Fibroblast of lung (primary cell): ENCODE measurements at regions not wholly inside any gene's neighbourhood (a gene's known extent, or its start where the extent isn't known, plus 50 kb on each side); places are given as distances from the start of the nearest gene placed in this dataset.

Experiments used
- EZH2 ChIP-seq: IDR thresholded peaks from 2 replicates; pipeline ENCODE4 v1.5.1; 2012; ENCODE audit warnings: low read length, control low read depth, mild to moderate bottlenecking; ENCODE audit errors: missing control alignments
- TF ChIP-seq, protein P1 (sequence below), 2 donors: IDR thresholded peaks in 1 of 2; conservative IDR thresholded peaks in 1 of 2; 1 replicate in 1 of 2; 2 replicates in 1 of 2; pipeline ENCODE4 v1.5.1; 2011 to 2012; ENCODE audit warnings: low read length in 2 of 2, control low read depth in 1 of 2, inconsistent platforms in 1 of 2, low read depth in 1 of 2, mild to moderate bottlenecking in 1 of 2

DNA sequence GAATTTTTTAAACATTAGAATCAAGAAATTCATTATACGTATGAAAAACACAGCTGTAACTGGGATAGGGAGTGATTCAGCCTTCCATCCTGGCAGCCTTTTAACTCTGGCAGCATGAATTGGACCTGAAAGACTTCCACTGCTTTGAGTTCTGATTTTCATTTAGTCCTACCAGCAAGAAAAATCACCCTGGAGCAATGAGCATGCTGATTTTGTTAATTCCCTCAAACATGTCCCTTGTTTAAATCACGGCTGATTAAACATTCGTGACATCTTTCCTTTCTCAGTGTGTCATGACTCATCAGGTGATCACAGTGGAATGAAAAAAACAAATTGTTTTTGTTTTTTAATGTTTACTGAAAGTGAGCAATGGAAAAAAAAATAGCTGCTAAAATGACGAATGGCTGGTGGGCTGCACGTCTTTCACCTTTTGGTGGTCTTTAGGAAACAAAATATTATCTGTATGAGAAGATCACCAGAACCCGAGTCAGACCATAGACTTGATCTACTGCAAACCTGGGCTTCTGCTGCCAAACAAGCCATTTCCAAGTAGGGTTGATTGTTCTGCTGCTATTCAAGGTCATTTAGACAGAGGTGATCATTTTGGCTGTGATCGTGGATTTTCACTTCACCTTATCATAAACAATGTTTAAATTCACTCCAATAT is 67.0 kb upstream of the CAND1 start:
- TF ChIP-seq, protein P1, sequence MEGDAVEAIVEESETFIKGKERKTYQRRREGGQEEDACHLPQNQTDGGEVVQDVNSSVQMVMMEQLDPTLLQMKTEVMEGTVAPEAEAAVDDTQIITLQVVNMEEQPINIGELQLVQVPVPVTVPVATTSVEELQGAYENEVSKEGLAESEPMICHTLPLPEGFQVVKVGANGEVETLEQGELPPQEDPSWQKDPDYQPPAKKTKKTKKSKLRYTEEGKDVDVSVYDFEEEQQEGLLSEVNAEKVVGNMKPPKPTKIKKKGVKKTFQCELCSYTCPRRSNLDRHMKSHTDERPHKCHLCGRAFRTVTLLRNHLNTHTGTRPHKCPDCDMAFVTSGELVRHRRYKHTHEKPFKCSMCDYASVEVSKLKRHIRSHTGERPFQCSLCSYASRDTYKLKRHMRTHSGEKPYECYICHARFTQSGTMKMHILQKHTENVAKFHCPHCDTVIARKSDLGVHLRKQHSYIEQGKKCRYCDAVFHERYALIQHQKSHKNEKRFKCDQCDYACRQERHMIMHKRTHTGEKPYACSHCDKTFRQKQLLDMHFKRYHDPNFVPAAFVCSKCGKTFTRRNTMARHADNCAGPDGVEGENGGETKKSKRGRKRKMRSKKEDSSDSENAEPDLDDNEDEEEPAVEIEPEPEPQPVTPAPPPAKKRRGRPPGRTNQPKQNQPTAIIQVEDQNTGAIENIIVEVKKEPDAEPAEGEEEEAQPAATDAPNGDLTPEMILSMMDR (conservative IDR thresholded peaks at IDR 0.05 in 1 of 2, IDR thresholded peaks at IDR 0.05 in 1 of 2; ENCODE audit: low read depth in 1 of 2, low read length in 2 of 2): no peak
- TF ChIP-seq EZH2: no peak
